Esophagus squamous epithelium (tissue), 4 donors: ENCODE measurements at regions not wholly inside any gene's neighbourhood (a gene's known extent, or its start where the extent isn't known, plus 50 kb on each side); places are given as distances from the start of the nearest gene placed in this dataset.

Experiments used
- CTCF ChIP-seq, 6 experiments: fragments of 450-650 bp in 4 of 6; fragments of 200-600 bp in 2 of 6; sonication (generic) in 2 of 6; IDR thresholded peaks; one replicate each; pipeline ENCODE4 v1.5.1; 2016 to 2019; ENCODE audit warnings: antibody characterized with exemption in 6 of 6, mild to moderate bottlenecking in 4 of 6, moderate library complexity in 4 of 6
- POLR2A ChIP-seq, 4 donors: fragments of 450-650 bp; IDR thresholded peaks; one replicate each; pipeline ENCODE4 v1.6.1; 2017; ENCODE audit warnings: antibody characterized with exemption in 4 of 4, mild to moderate bottlenecking in 4 of 4, moderate library complexity in 3 of 4

GRCh38 chr5:67657055-67657454 lies 460.5 kb upstream of the CD180 start:
- TF ChIP-seq CTCF (IDR thresholded peaks at IDR 0.05) (no peak), POLR2A (IDR thresholded peaks at IDR 0.05) (no peak)
